ENCODE measurements at regions not wholly inside any gene's neighbourhood (a gene's known extent, or its start where the extent isn't known, plus 50 kb on each side); places are given as distances from the start of the nearest gene placed in this dataset.

GRCh38 chr1:221078260-221078965 lies 199.2 kb downstream of the HLX start:
- ATAC-seq (no peak), FAIRE-seq (no peak), DNase-seq (ENCODE audit: low read depth, low spot score) (no peak)
- no TSS peak for BruUV-seq (replicated peaks)
- Histone ChIP-seq H3K27ac (ENCODE audit: control insufficient read depth, insufficient read depth) (no peak overlapping the region), H3K79me2 (ENCODE audit: control insufficient read depth, insufficient read depth, low read length) (no peaks in the 10 kb centered on the region), H2AFZ (ENCODE audit: control insufficient read depth, low read depth, low read length) (no peak overlapping the region), H3K4me2 (ENCODE audit: control insufficient read depth, insufficient read depth) (no peak overlapping the region), H4K20me1 (ENCODE audit: control insufficient read depth, insufficient read depth) (no peaks in the 10 kb centered on the region), H3K4me3 (no peak overlapping the region), H3K36me3 (ENCODE audit: control insufficient read depth in 2 of 2, insufficient read depth in 2 of 2, low read length in 1 of 2) (no peaks in the 10 kb centered on the region), H3K9me3 (replicated peaks; ENCODE audit: control insufficient read depth, insufficient read depth, low read length) (peaks cover 6% of the 10 kb centered on the region), H3K27me3 (replicated peaks in 1 of 2; ENCODE audit: control insufficient read depth in 2 of 2, insufficient read depth in 2 of 2, low read length in 1 of 2) (no peaks in the 10 kb centered on the region), H3K9ac (ENCODE audit: control insufficient read depth, insufficient read depth, low read length) (no peak overlapping the region), H3K4me1 (ENCODE audit: control insufficient read depth, insufficient read depth, low read length) (peaks cover 4% of the 10 kb centered on the region; the same call in 1 of the 2 replicates)
- ChIA-PET POLR2A (interaction anchor here (0.6 kb wide), 1 partner anchor 14 kb away, joined by 4 read pairs; no protein-coding TSS in a partner anchor), SMC1A (ENCODE audit: uncharacterized antibody, unreplicated experiment) (interaction anchor here (0.6 kb wide), 1 partner anchor 237 kb away, joined by 3 read pairs; no protein-coding TSS in a partner anchor), RAD21 (ENCODE audit: unreplicated experiment) (interaction anchor here (1.5 kb wide), 1 partner anchor 89 kb away, joined by 3 read pairs; no protein-coding TSS in a partner anchor), CTCF (no interaction called here)
- intact Hi-C loops (cut with micrococcal nuclease; ENCODE audit: unreplicated experiment) (no loop called here), in situ Hi-C loops (cut with MboI) (no loop called here)
- TF ChIP-seq CTCF (IDR thresholded peaks at IDR 0.05 in 2 of 3, conservative IDR thresholded peaks at IDR 0.05 in 1 of 3; ENCODE audit: control insufficient read depth in 2 of 3, extremely low read depth in 1 of 3, insufficient read depth in 1 of 3, low read depth in 3 of 3, low read length in 3 of 3) (no peak), ZBTB11 (CRISPR knock-in tag; IDR thresholded peaks at IDR 0.05) (no peak), POLR2AphosphoS5 (IDR thresholded peaks at IDR 0.05; ENCODE audit: low read length) (no peak), CREB1 (IDR thresholded peaks at IDR 0.05; ENCODE audit: low read depth) (no peak), IKZF1 (conservative IDR thresholded peaks at IDR 0.05) (no peak), SMC3 (IDR thresholded peaks at IDR 0.05; ENCODE audit: borderline replicate concordance, low read length) (no peak), RFX5 (IDR thresholded peaks at IDR 0.05; ENCODE audit: low read depth, low read length) (no peak), FOS (IDR thresholded peaks at IDR 0.05; ENCODE audit: borderline replicate concordance, extremely low read depth, insufficient read length) (no peak)
- 58% methylated on average over 1 of the region's 1 CpG for WGBS (ENCODE audit: insufficient coverage, insufficient replicate concordance, low lambda C conversion rate, missing lambda C conversion rate)
